Fibroblast of the aortic adventitia (primary cell): ENCODE measurements at regions not wholly inside any gene's neighbourhood (a gene's known extent, or its start where the extent isn't known, plus 50 kb on each side); places are given as distances from the start of the nearest gene placed in this dataset.

ENCODE experiments used
- DNase-seq: peaks from one replicate; pipeline ENCODE4 v3.0.0-alpha.2; 2010; ENCODE audit warnings: low read depth
- H3K4me3 ChIP-seq: 2 replicates; pipeline ENCODE4 v1.5.1; 2011; ENCODE audit warnings: low read depth, mild to moderate bottlenecking, control low read depth, low read length, moderate library complexity
- CTCF ChIP-seq: IDR thresholded peaks from 2 replicates; pipeline ENCODE4 v1.5.1; 2011; ENCODE audit warnings: mild to moderate bottlenecking, low read length, control low read depth, inconsistent platforms; ENCODE audit not compliant: insufficient read depth

- peak; percentile 8 for DNase-seq
- TF ChIP-seq CTCF, result no peak
- H3K4me3 ChIP-seq, result no peak overlapping the region
These were observed 110.8 kb downstream of the RFPL4B start for GRCh38 chr6:112457886-112458285.

GRCh38 chr6:112459758-112460304, 112.7 kb downstream of the RFPL4B start:
- no peak for DNase-seq
- no peak for TF ChIP-seq CTCF
- H3K4me3 ChIP-seq, result no peak overlapping the region

GRCh38 chr6:112464901-112465665, 118.0 kb downstream of the RFPL4B start:
- DNase-seq, result peak; percentile 18
- H3K4me3 ChIP-seq, result no peak overlapping the region
- TF ChIP-seq CTCF, result no peak

GRCh38 chr6:112466373-112467151, 119.4 kb downstream of the RFPL4B start:
- DNase-seq, result peak; percentile 49
- H3K4me3 ChIP-seq, result no peak overlapping the region

GRCh38 chr6:112468359-112468758, 121.2 kb downstream of the RFPL4B start:
- DNase-seq, result no peak

More at GRCh38 chr6:112466373-112467151, 119.4 kb downstream of the RFPL4B start:
- no peak for TF ChIP-seq CTCF

GRCh38 chr6:112469306-112469705, 122.2 kb downstream of the RFPL4B start:
- DNase-seq, result no peak
- no peak for TF ChIP-seq CTCF
- H3K4me3 ChIP-seq, result no peak overlapping the region

More at GRCh38 chr6:112468359-112468758, 121.2 kb downstream of the RFPL4B start:
- TF ChIP-seq CTCF, result no peak
- H3K4me3 ChIP-seq, result no peak overlapping the region
